GM23338 (cell line): ENCODE measurements at regions not wholly inside any gene's neighbourhood (a gene's known extent, or its start where the extent isn't known, plus 50 kb on each side); places are given as distances from the start of the nearest gene placed in this dataset.

ENCODE experiments used
- CREB1 ChIP-seq: fragments of 250-450 bp; sonication (Bioruptor Pico); IDR thresholded peaks from 2 replicates; pipeline ENCODE4 v1.5.0; 2020; ENCODE audit warnings: low read depth, mild to moderate bottlenecking, moderate library complexity
- CTCF ChIP-seq, 2 experiments: fragments of 200-600 bp in 1 of 2; sonication (generic) in 1 of 2; conservative IDR thresholded peaks; 2 replicates each; pipeline versions ENCODE4 v1.5.1 to v1.6.1; 2016 to 2017; ENCODE audit warnings: antibody characterized with exemption in 2 of 2, low read depth in 2 of 2, mild to moderate bottlenecking in 2 of 2, moderate library complexity in 1 of 2
- EZH2 ChIP-seq: fragments of 200-600 bp; sonication (generic); IDR thresholded peaks from one replicate; pipeline ENCODE4 v1.8.0; 2017; ENCODE audit warnings: antibody characterized with exemption, mild to moderate bottlenecking, low read depth; ENCODE audit not compliant: unreplicated experiment
- POLR2AphosphoS5 ChIP-seq: IDR thresholded peaks from 2 replicates; pipeline ENCODE4 v1.6.1; 2016; ENCODE audit warnings: antibody characterized with exemption, low read depth

- TF ChIP-seq CTCF (conservative IDR thresholded peaks at IDR 0.05; ENCODE audit: low read depth in 2 of 2): no peak; a peak in 1 of 4 replicates
- no peak for TF ChIP-seq CREB1 (CRISPR knock-in tag)
- TF ChIP-seq EZH2: no peak
- no peak for TF ChIP-seq POLR2AphosphoS5
Measured at GRCh38 chr14:34098985-34099349, 148.1 kb upstream of the EGLN3 start.
